Stimulated activated CD4-positive, alpha-beta T cell treated with anti-CD3 and anti-CD28 coated beads, Interleukin-1b, Interleukin-23, amount 100 ng/mL, for 4 hours (primary cell): ENCODE measurements at regions not wholly inside any gene's neighbourhood (a gene's known extent, or its start where the extent isn't known, plus 50 kb on each side); places are given as distances from the start of the nearest gene placed in this dataset.
"Not testable (repeated sequence)": the region's sequence is repeated elsewhere in the genome, so short reads cannot be mapped to it uniquely, and the experiment has no call there.

Source experiments
- DNase-seq, 2 donors: peaks; one replicate each; pipeline ENCODE4 v3.0.0-alpha.2; 2020; ENCODE audit warnings: low read depth in 2 of 2

GRCh38 chr15:30688684-30689083 lies 62.8 kb downstream of the ARHGAP11B start:
- not testable (repeated sequence) for DNase-seq

GRCh38 chr15:30690153-30690552 lies 64.2 kb downstream of the ARHGAP11B start:
- not testable (repeated sequence) for DNase-seq

DNA sequence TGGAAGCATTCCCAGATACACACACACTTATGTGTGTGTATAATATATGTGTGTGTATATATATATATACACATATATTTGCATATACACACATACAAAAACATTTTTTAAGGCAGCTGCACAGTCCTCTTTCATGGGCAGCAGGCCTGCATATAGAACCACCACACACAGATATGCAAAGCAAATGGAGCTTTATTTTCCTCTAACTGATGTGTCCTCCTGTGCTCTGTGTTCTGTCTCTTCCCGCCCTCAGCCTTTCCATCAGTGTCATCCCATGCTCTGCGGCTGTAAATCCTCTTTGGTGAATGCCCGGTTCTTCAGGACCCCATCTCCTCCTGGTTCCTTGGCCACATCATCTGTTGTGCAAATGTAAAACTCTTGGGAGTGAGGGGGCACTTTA lies 69.9 kb downstream of the ARHGAP11B start:
- DNase-seq, result not testable (repeated sequence)

- not testable (repeated sequence) for DNase-seq
These were observed 70.7 kb downstream of the ARHGAP11B start for GRCh38 chr15:30696439-30697314.

DNA sequence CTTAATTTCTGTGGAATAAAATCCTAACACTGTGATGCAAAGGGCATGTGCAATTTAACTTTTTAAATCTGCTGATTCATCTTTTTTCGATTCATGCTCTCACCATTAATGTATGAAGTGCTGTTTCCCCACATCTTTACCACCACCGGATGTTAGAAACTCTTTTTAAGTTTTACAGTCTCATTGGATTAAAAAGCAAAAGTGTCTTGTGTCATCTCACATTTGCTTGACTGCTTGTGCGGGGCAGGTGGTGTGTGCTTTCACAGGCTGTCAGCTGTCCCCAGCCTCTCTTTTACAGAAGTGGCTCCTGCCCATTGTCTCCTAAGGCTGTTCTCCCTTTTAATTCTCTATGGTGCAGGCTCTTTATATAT lies 71.4 kb downstream of the ARHGAP11B start:
- DNase-seq, result not testable (repeated sequence)

- DNase-seq, result not testable (repeated sequence)
These were observed 74.2 kb downstream of the ARHGAP11B start for GRCh38 chr15:30700006-30700597.

- not testable (repeated sequence) for DNase-seq
These were observed 82.2 kb downstream of the ARHGAP11B start for GRCh38 chr15:30707976-30708685.

GRCh38 chr15:30708809-30709208 lies 82.9 kb downstream of the ARHGAP11B start:
- not testable (repeated sequence) for DNase-seq

DNA sequence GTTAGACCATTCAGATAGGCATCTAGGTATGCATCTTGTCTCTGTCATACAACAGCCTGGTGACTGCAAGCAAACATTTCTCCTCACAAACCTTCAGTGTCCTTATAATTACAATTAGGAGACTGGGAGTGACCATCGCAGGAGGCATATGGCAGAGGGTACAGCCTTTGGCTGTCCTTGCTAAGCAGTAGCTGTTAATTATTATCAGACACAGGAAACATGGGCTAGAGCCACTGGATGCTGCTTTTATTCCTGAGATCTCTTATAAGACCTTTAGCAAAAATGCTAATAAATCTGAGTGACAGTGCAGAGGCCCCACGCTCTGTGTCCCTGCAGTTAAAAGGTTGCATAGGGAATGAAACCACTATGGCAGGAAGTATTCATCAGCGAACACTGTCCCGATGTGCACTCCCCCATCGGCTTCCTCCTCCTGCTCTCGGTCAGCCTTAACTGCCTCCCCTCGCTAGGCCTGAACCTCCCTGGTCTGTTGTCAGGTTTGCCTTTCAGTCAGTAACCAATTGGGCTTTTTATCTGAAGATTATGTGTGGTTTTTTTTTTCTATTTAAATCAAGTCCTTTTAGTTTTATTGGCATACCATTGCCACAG lies 92.2 kb downstream of the ARHGAP11B start:
- not testable (repeated sequence) for DNase-seq

- not testable (repeated sequence) for DNase-seq
These were observed 93.4 kb downstream of the ARHGAP11B start for GRCh38 chr15:30719363-30719762.

GRCh38 chr15:30720825-30721224 lies 94.9 kb downstream of the ARHGAP11B start:
- DNase-seq, result not testable (repeated sequence)

DNA sequence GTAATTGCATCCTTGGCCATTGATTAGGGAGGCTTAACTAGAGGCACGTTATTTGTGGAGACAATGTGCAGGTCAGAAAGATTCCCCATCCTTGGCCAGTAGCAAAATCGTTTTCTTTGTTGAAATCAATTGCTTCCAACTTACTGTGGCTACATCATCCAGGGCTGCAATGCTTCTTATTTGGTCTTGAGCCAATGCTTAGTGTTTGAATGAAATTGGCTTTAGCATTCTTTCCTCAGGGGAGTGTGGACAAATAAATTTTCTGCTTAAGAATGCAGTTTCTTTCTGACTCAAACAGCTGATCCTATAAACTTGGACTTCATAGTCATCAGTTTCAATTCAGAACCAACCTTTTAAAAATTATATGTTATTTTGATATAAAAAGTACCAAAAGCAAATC lies 95.6 kb downstream of the ARHGAP11B start:
- not testable (repeated sequence) for DNase-seq

DNA sequence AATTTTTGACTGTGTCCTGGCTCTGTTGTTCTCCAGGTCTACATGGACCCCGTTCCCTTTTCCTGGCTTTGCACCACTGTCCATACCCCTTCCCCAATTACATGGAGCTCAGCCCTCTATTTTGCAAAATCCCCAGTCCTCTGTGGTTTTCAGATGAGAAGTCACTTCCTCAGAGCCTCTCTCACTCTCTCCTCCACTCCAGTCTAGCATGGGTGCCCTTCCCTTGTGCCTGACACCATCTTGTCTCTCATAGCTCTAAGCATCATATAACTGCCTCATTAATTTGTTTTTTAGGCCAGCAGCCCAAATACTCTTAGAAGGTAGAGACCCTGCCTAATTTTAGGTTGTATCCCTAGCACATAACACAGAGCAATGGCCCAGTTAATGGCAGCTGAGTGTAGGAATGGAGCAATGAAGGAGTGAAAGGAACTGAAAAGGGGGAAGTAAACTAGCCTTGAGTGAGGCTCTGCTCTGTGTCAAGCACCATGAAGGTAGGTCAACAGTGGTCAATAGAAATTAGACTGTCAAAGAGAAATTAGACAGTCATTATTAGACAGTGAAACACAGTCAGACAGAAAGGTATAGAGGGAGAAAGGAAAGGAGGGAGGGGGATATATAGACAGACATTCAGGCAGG lies 97.7 kb downstream of the ARHGAP11B start:
- not testable (repeated sequence) for DNase-seq

DNA sequence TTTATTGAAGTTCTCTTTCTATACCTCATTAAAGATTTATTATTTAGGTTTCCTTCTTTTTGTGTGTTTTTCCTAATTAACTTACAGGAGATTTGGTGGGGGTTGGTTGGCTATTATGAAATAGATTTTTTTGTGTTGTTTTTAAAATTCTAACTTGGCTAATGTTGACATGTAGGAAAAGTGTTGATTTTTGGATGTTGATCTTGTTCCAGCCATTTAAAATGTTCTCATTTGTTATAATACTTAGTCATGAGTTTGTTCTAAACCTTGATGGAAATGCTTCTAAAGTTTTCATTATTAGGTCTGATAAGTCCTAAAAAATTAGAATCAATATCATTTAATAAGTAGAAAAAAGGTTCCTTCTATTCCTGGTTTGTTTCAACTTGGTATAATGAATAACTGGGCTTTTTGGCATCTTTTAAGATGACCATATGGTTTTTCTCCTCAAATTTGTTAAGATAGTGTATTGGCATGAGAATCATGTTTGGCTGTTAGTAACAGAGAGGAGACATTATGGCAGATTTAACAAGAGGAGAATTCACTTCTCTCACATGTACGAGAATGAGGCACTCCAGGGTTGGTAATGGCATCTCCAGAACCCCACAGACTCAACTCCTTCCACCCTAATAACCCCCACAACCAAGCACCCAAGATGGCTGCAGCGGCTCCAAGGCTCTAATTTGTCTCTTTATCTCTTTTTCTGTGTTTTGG lies 104.1 kb downstream of the ARHGAP11B start:
- DNase-seq, result not testable (repeated sequence)

DNA sequence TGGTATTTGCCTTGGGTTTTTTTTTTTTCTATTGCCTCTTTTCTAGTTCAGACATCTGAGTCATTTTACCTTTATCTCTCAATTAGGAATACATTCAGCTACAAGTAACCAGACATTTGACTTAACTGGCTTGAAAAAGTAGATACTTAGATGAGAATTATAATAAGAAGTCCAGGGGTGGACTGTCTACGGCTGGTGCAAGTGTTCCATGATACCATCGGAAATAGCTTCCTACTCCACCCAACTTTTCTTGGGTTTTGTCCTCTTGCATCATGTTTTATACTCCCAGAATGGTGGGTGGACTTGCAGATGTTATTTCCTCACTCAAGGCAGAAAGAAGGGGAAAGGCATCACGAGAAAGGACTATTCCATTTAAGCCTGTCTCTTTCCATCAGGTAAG lies 104.7 kb downstream of the ARHGAP11B start:
- not testable (repeated sequence) for DNase-seq

- not testable (repeated sequence) for DNase-seq
These were observed 106.2 kb downstream of the ARHGAP11B start for GRCh38 chr15:30732100-30732499.

DNA sequence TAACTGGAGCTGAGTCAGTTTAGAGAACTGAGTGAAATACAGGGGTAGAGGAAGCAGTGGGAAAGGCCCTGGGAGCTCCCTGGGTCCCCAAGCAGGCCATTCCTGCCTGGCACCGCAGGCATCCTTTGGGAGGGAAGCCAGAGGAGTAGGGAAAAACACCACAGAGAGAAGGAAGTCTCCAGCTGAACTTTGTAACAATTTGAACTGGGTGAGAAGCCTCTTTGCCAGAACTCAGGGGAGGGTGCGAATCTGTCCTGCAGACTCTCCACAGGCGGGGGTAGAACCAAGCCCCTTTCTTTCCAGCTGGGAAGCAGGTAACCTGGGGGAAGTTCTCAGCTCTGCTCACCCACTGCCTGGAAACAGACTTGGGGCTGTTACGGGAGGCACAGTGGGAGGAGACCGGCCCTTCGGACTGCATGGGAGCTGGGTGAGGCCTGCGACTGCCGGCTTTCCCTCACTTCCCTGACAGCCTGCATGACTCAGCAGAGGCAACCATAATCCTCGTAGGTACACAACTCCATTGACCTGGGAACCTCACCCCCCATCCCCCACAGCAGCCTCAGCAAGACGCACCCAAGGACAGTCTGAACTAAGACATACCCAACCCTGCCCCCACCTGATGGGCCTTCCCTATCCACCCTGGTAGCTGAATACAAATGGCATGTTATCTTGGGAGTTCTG lies 110.1 kb downstream of the ARHGAP11B start:
- DNase-seq, result not testable (repeated sequence)

DNA sequence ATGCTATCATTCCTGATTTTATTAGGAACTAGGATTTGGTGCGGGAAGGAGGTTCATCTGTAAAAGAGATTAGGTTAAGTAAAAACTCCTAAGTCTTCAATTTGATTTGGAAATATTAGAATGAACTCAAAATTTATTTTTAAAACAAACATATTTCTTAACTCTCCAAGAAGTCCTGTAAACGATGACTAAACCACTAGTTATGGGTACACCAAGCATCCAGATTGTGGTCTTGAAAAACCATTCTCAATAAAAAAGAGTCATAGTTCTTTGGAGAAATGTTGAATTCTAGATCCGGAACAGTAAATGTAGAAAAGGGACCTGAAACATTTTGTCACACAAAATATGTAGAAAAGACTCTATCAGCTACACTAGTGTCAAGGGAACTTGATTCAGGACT lies 116.9 kb downstream of the ARHGAP11B start:
- DNase-seq, result not testable (repeated sequence)

DNA sequence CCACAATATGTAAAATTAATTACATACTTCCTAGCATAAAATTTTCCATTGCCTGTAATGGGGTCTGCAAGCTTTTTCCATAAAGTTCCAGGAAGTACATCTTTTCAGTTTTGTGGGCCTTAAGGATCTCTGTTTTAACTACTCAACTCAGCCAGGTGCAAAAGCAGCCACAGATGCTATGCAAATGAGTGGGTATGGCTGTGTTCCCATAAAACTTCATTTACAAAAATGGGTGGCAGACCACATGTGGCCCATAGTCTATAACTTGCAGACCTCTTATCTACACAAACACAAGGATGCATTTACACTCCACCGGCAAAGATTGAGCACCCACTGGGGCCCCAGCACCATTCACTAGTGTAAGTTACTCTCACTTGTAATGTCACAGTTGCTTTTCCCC lies 123.1 kb downstream of the ARHGAP11B start:
- not testable (repeated sequence) for DNase-seq

DNA sequence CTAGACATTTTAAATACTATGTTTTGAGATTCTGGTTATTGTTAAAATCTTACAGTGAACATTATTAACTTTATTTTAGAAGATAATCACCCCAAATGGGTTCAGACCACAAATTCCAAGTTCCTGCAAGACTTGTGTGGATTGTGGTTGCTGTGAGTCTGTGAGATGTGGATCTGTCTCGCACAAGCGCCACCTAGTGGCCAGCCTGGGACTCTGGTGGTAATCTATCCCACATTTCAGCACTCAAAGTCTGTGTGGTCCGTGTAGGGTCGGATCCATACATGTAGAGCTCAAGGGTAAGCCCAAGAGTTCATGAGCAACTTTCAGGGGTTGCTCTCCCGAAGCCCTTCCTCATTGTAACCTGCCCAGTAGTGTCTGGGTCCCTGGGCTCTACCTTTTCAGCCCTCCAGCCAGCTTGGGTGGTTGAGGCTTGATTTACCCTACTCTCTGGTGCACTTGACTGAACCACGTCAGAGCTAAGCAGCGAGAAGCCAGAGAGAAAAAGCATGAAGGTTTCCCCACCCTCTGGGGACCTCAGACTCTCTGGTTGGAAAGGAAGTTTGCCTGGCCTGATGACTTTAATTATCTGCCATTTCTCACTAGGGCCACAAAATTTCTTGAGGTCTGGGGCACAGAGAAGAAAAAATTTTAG lies 129.2 kb downstream of the ARHGAP11B start:
- peak; percentile 39 to 71 for DNase-seq
